KBM-7 (cell line): ENCODE measurements at regions not wholly inside any gene's neighbourhood (a gene's known extent, or its start where the extent isn't known, plus 50 kb on each side); places are given as distances from the start of the nearest gene placed in this dataset.

Experiments
- DNase-seq: peaks from one replicate; pipeline ENCODE4 v3.0.0-alpha.2; 2015
- in situ Hi-C: fragments of 300-500 bp; cut with MboI; formaldehyde crosslinking; loops from 2 replicates; pipeline ENCODE4 v1.14.3; 2020; ENCODE audit warnings: low sequenced_read_pairs, low pct_unique_long_range_greater_than_20kb, mixed read lengths

- in situ Hi-C loops = no loop called here
- no peak for DNase-seq
These were observed 1506.8 kb upstream of the TMEFF2 start for GRCh38 chr2:193701484-193701883.

- DNase-seq = peak; percentile 33
- in situ Hi-C loops = no loop called here
These were observed 1500.6 kb upstream of the TMEFF2 start for GRCh38 chr2:193695367-193695766.

DNA sequence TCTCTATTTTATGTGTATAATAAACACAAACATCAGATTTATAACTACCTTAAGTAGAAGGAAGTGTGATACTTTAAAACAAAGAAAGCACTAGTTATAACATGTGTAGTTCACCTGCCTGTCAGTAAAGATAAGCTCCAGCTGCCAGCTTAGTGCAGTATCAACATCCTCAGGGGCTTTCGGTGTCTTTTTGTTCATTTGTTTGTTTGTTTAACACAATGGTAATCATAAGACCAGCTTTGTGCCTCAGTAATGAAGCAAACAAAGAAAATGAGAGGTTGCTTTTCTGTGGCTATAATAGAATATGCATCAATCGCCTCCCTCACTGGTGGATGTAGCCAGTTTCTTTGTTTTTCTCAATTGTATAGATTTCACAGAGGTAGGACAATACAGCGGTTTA is 1499.0 kb upstream of the TMEFF2 start:
- in situ Hi-C loops = no loop called here

GRCh38 chr2:193690572-193690971 is 1495.8 kb upstream of the TMEFF2 start:
- no peak for DNase-seq
- in situ Hi-C loops = no loop called here

More for the DNA sequence above, 1499.0 kb upstream of the TMEFF2 start:
- no peak for DNase-seq

- no peak for DNase-seq
- in situ Hi-C loops = no loop called here
These were observed 1492.5 kb upstream of the TMEFF2 start for GRCh38 chr2:193687195-193687594.

DNA sequence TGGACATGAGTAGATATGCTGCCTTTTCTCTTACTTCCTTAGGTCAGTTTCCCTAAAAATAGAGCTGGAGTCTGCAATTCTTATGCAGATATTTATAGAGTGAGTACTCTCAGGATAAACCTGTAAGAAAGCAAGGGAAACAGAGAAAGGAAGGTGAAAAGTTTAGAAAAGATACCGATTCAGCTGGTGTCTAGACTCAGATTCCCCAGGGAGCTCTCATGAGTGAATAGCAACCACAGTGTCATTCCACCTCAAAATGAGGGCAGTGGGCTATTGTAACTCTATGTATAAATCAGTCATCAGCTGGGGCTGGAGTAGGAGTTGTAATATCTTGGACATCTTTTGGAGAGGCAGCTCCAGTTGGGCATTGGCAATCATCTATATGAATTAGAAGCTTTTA is 1485.1 kb upstream of the TMEFF2 start:
- DNase-seq = no peak

DNA sequence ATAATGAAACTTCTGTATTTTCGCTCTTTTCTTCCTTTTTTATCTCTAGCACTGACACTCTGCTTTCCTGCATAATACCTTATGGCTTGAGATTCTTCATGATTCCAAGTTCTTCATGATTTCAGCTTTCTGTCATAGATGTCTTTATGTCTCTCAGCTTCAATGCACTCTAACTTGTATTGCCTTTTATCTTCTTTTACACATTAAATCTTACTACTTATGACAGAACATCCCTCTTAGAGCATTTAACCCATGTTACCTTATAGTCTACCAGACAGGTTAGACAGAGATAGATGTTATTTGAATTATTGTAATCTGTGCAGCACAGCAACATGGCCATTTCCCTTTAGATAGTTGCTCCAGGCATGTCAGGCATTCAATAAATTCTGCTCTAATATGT is 1475.7 kb upstream of the TMEFF2 start:
- DNase-seq = no peak
- in situ Hi-C loops = no loop called here

More for the DNA sequence above, 1485.1 kb upstream of the TMEFF2 start:
- in situ Hi-C loops = no loop called here

DNA sequence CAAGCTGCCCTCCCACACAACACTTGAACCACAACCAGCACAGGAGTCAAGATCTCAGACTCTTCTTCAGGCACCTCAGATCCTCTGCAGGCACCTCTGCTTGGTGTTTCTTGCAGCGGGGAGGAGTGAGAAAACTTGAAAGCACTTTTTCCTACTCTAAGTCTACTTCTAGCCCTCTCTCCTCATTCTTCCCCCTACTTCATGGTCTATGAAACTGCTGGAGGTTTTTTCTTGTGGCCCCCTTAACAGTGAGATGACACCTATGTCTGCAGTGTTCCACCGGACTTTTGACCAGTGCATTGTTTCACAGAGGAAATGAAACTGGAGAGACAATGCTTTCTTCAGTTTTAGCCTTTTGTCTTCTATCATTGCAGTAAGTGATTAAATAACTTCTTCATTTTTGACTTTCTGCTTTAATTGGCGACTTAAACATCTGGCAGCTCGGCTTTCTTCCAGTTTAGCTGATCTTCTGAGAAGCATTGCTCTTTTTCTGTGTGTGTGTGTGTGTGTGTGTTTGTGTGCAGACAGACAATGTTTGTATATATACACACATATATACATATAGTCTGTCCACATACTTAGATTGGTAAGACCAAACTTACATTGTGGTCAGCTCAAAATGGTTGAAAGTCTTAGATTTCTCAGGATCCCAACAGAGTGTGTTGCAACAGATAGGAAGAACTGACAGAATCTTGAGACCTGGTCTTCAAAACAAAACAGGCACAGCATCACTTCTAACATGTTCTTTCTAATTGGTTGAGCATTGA is 1474.0 kb upstream of the TMEFF2 start:
- no peak for DNase-seq
- in situ Hi-C loops = no loop called here

GRCh38 chr2:193627927-193628272 is 1433.2 kb upstream of the TMEFF2 start:
- DNase-seq = no peak
- in situ Hi-C loops = no loop called here

DNA sequence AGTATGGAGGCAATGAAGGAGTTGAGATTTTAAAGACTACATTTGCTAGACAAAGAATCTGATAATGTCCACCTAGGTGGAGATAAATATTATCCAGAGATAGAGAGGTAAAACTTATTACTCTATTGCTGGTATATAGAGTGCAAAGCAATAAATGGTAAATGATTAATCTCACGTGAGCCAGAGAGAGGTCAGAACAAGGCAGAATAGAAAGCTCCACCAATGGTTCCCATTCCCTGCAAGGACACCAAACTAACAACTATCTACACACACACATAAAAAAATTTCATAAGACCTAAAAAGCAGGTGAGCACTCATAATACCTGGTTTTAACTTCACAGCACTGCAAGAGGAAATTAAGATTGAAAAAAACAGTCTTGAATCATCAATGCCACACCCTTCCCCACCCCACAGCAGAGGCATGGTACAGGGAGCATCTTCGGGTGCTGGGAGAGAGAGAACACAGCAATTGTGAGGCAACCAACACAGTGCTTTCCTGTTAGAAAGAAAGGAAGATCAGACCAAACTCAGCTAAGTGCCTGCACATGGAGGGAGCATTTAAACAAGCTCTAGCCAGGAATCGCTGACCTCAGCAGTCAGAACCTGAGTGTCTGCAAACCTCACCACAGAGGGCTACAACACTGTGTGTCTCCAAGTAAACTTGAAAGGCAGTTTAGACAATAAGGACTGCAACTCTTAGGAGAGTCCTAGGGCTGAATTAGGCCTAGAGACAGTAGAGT is 1432.6 kb upstream of the TMEFF2 start:
- in situ Hi-C loops = no loop called here
- no peak for DNase-seq

DNA sequence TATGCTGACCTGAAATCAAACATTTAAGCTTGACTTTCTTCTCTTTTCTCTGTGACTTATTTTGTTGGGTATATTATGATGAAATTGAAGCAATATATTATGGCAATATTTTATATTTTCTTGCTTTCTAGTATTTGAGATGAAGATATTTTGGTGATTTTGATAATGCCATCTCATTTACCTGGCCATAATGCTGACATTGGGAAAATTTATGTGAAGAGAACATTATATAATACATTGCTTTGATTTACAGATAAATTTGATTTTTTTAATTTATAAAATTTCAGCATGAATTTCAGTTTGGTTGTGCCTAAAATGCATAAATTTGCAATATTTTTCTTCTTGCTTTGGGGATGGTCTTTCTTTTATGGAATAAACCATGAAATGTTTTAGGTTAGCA is 1413.7 kb upstream of the TMEFF2 start:
- no peak for DNase-seq
- in situ Hi-C loops = no loop called here

- no peak for DNase-seq
- in situ Hi-C loops = no loop called here
These were observed 1396.1 kb upstream of the TMEFF2 start for GRCh38 chr2:193590831-193591230.

DNA sequence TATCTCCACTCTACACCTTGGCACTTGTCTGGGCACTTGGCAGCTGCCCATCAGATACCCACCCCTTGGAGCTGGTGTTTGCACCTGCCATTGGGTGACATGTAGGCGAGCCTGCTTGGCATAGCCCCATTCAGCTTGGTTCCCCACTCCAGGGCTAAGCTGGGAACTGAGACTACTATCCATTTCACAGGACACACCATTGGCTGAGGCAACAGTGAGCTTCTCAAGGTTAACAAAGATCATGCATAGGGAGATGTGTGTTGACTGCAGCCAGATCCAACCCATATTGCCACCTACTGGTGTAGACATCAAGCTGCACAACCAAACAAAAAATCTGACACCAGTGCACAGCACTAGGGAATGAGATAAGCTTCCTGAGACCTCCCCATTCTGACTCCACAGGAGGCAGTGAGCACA is 1389.8 kb upstream of the TMEFF2 start:
- in situ Hi-C loops = no loop called here
- peak; percentile 43 for DNase-seq

- peak; percentile 11 for DNase-seq
- in situ Hi-C loops = no loop called here
These were observed 1389.1 kb upstream of the TMEFF2 start for GRCh38 chr2:193583638-193584400.

DNA sequence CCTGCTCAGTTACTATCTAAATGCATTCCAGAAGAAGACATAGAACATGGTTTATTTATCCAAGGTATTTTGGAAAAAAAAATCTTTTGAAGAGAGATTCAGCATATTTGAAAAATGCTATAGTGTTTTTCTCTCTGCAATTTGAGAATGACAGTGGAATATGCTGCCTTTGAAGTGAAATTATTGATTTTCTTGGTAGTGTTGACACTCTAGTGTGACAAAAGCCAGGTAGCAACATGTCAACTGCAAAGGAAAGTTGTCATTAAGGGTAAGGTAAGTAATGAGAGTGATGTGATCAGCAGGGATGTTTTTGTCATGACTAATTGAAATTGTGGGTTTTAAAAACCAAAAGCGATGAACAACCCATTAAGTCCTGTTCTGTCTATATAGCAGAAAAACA is 1387.1 kb upstream of the TMEFF2 start:
- in situ Hi-C loops = no loop called here

GRCh38 chr2:193580176-193580950 is 1385.6 kb upstream of the TMEFF2 start:
- in situ Hi-C loops = no loop called here

More for the DNA sequence above, 1387.1 kb upstream of the TMEFF2 start:
- DNase-seq = no peak

DNA sequence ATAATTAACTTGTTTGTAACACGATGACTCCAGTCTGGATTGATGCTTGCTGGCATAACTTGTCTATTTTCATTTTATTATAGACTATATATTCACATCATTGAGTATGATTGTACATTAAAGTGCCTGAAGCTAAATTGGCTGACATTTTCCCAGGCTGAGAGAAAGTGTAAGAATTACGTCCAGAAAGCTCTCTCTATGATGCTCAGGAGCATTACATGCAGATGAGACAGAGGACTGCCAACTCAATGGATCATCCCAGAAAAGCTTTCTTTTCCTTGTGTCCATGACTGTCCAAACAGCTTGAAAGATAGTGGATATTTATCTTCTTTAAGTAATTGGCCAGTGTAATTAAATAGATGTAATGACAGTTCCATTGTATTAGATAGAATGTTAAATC is 1372.2 kb upstream of the TMEFF2 start:
- in situ Hi-C loops = no loop called here
- no peak for DNase-seq

More at GRCh38 chr2:193580176-193580950, 1385.6 kb upstream of the TMEFF2 start:
- DNase-seq = no peak

- no peak for DNase-seq
- in situ Hi-C loops = no loop called here
These were observed 1371.5 kb upstream of the TMEFF2 start for GRCh38 chr2:193566276-193566675.

- in situ Hi-C loops = no loop called here
- DNase-seq = no peak
These were observed 1367.3 kb upstream of the TMEFF2 start for GRCh38 chr2:193562031-193562430.
